ENCODE measurements at regions not wholly inside any gene's neighbourhood (a gene's known extent, or its start where the extent isn't known, plus 50 kb on each side); places are given as distances from the start of the nearest gene placed in this dataset.

DNA sequence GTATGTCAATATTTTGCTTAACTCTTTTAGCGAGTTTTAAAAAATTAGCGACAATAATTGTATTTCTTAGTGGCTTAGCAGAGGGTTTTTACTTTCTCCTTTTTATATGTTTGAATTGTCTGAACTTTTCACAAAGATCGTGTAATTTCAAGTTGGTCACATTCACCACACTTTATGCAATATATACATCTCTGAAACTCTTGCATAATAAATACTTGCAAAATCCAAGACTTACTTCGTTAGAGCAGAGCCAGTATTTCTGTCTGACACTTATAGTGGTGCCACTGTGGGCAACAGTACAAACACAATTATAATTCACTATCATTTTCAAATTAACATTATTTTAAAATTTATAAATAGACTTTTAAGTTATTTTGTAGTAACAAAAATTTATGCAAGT is 62.0 kb downstream of the SUCNR1 start:
- no peak for DNase-seq

DNA sequence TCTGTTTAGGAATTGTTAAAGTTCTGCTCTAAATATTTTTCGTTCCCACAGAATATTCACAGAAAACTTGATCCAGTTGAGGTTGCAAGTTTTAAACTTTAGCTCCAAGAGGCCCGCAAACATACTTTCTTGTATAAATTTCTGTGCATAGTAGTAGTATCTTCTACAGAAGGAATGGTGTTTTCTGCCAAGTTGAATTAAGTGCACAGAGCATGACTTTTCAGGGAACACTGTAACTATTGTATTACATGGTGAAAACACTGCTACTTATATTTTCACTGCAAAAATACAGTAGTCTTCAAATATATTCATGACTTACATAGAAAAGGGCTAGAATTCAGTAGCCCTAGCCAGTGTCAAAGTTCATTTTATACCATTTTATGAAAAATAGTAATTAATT is 67.0 kb downstream of the SUCNR1 start:
- no peak for DNase-seq

DNA sequence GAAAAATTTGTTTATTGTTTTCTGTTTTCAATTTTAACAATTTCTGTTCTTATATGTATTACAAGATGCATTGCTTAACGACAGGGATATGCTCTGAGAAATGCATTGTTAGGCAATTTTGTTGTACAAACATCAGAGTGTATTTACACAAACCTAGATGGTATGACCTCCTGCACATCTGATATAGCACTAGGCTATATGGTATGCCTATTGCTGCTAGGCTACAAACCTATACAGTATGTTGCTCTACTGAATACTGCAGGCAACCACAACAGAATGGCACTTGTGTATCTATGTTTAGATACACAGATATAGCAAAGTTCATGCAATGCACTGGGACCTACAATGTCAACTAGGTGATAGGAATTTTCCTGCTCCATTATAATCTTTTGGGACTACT is 70.1 kb downstream of the SUCNR1 start:
- no peak for DNase-seq

- DNase-seq, result no peak
These were observed 70.9 kb downstream of the SUCNR1 start for GRCh38 chr3:151944356-151944755.

DNA sequence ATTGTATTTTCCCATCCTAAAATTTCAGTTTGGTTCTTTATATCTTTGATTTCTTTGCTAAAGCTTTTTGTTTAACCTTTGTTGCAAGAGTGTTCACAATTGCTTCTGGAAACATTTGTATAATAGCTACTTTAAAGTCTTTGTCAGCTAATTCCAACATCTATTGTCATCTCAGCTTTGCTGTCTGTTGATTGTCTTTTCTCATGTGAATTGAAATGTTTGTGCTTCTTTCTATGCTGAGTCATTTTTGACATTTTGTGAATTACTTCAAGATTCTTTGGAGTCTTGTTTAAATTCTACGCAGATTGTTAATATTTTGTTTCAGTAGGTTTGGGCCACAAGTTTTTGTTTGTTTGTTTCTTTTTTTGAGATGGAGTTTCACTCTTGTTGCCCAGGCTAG is 73.2 kb downstream of the SUCNR1 start:
- no peak for DNase-seq

GRCh38 chr3:151949706-151950105 is 76.3 kb downstream of the SUCNR1 start:
- no peak for DNase-seq

- DNase-seq, result no peak
These were observed 81.9 kb downstream of the SUCNR1 start for GRCh38 chr3:151955356-151955755.

- no peak for DNase-seq
These were observed 87.6 kb downstream of the SUCNR1 start for GRCh38 chr3:151960961-151961580.

- DNase-seq, result no peak
These were observed 88.9 kb downstream of the SUCNR1 start for GRCh38 chr3:151962352-151962751.

GRCh38 chr3:151962912-151963311 is 89.5 kb downstream of the SUCNR1 start:
- DNase-seq, result no peak

GRCh38 chr3:151964743-151965142 is 91.3 kb downstream of the SUCNR1 start:
- no peak for DNase-seq

GRCh38 chr3:151969026-151969642 is 95.7 kb downstream of the SUCNR1 start:
- DNase-seq, result no peak

DNA sequence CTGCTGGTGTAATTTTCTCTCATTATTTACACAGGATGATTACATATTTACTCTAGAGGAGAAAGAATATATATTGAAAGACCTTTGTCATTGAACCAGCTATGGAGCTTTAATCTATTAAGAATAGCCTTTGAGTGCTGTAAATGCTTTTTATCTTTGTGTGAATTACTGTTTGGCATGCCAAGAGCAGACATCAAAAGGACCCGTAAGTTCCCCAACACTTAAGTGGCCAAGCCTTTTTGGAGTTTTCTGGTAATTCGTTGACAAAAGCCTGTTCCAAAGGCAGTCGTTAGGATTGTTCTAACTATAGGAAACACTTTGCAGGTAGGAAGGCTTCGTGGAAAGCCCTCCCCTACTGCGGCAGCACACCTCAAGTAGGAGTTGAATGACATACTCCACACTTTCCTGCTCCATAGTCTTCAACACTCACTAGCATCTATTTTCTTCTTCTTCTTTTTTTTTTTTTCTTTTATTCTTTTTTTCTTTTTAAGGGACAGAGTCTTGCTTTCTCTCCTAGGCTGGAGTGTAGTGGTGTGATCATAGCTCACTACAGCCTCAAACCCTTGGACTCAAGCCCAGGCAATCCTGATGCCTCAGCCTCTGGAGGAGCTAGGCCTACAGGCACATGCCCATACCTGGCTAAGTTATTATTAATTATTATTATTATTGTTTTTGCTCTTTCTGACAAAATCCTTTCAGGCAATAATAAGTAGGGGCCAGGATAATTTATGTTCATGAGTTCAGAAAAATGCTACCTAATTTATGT is 98.6 kb downstream of the SUCNR1 start:
- no peak for DNase-seq

- no peak for DNase-seq
These were observed 100.6 kb downstream of the SUCNR1 start for GRCh38 chr3:151974067-151974466.

- no peak for DNase-seq
These were observed 103.0 kb downstream of the SUCNR1 start for GRCh38 chr3:151976211-151977050.

GRCh38 chr3:151979906-151980305 is 106.5 kb downstream of the SUCNR1 start:
- DNase-seq, result no peak

- DNase-seq, result no peak
These were observed 110.1 kb downstream of the SUCNR1 start for GRCh38 chr3:151983538-151983937.

DNA sequence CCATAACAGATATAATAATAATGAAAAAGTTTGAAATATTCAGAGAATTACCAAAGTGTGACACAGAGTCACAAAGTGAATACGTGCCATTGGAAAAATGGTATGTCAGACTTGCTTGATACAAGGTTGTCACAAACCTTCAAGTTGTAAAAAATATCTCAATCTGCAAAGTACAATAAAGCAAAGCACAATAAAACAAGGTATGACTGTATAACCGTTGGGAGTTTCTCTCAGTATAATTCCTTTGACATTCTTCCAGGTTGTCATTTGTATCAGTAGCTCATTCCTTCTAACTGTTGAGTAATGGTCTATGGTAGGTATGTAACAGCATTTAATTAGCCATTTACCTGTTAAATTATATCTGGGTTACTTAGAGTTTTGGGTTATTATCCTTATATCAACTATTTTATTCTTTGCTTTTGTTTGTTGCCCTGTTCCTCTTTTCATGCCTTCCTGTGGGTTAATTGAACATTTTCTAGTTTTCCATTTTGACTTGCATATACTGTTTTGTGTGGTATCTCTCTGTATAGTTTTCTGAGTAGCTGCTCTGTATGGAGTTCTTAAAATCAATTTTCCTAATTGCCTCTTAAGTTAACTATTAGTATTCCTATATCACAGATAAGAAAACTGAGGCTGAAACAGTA is 112.5 kb downstream of the SUCNR1 start:
- no peak for DNase-seq

- DNase-seq, result no peak
These were observed 114.5 kb downstream of the SUCNR1 start for GRCh38 chr3:151987893-151988292.

GRCh38 chr3:151989621-151990020 is 116.2 kb downstream of the SUCNR1 start:
- no peak for DNase-seq

- no peak for DNase-seq
These were observed 117.4 kb downstream of the SUCNR1 start for GRCh38 chr3:151990696-151991376.

Data from activated effector memory CD4-positive, alpha-beta T cell treated with anti-CD3 and anti-CD28 coated beads, Interleukin-2, amount 50 U/mL, for 16 hours (primary cell).